NCI-H146 treated with DMSO at 0.1 percent for 48 hours (cell line): ENCODE measurements at regions not wholly inside any gene's neighbourhood (a gene's known extent, or its start where the extent isn't known, plus 50 kb on each side); places are given as distances from the start of the nearest gene placed in this dataset.

Source experiments
- DNase-seq: peaks from one replicate; lab custom pipeline; 2025; ENCODE audit not compliant: unreplicated experiment; lab: John Stamatoyannopoulos, UW

- peak; percentile 37 for DNase-seq
Observed at GRCh38 chr4:130563185-130563888, 1467.4 kb downstream of the C4orf33 start.

- no peak for DNase-seq
Observed at GRCh38 chr4:130563889-130564418, 1468.0 kb downstream of the C4orf33 start.

- no peak for DNase-seq
Observed at GRCh38 chr4:130568746-130569145, 1472.8 kb downstream of the C4orf33 start.

GRCh38 chr4:130573742-130574141 is 1477.8 kb downstream of the C4orf33 start:
- no peak for DNase-seq

- DNase-seq, result no peak
Observed at GRCh38 chr4:130574215-130574614, 1478.3 kb downstream of the C4orf33 start.

- peak; percentile 45 for DNase-seq
Observed at GRCh38 chr4:130576218-130576617, 1480.3 kb downstream of the C4orf33 start.

GRCh38 chr4:130591091-130591490 is 1495.1 kb downstream of the C4orf33 start:
- DNase-seq, result no peak

- DNase-seq, result no peak
Observed at GRCh38 chr4:130600706-130601105, 1504.8 kb downstream of the C4orf33 start.

GRCh38 chr4:130603043-130603442 is 1507.1 kb downstream of the C4orf33 start:
- DNase-seq, result no peak

GRCh38 chr4:130608121-130608520 is 1512.2 kb downstream of the C4orf33 start:
- no peak for DNase-seq

- DNase-seq, result no peak
Observed at GRCh38 chr4:130628531-130628930, 1532.6 kb downstream of the C4orf33 start.

- DNase-seq, result no peak
Observed at GRCh38 chr4:130632731-130633604, 1537.0 kb downstream of the C4orf33 start.

- no peak for DNase-seq
Observed at GRCh38 chr4:130636486-130636885, 1540.5 kb downstream of the C4orf33 start.

GRCh38 chr4:130640592-130640991 is 1544.6 kb downstream of the C4orf33 start:
- DNase-seq, result no peak

- no peak for DNase-seq
Observed at GRCh38 chr4:130646886-130647285, 1550.9 kb downstream of the C4orf33 start.

- no peak for DNase-seq
Observed at GRCh38 chr4:130648570-130648969, 1552.6 kb downstream of the C4orf33 start.

- no peak for DNase-seq
Observed at GRCh38 chr4:130653842-130654241, 1557.9 kb downstream of the C4orf33 start.

GRCh38 chr4:130659320-130659719 is 1563.4 kb downstream of the C4orf33 start:
- no peak for DNase-seq

- no peak for DNase-seq
Observed at GRCh38 chr4:130668859-130669258, 1572.9 kb downstream of the C4orf33 start.

- DNase-seq, result peak; percentile 99
Observed at GRCh38 chr4:130675266-130675665, 1579.3 kb downstream of the C4orf33 start.

GRCh38 chr4:130689181-130689580 is 1593.2 kb downstream of the C4orf33 start:
- DNase-seq, result no peak

GRCh38 chr4:130698251-130698650 is 1602.3 kb downstream of the C4orf33 start:
- no peak for DNase-seq
